GM18868 (cell line): ENCODE measurements at regions not wholly inside any gene's neighbourhood (a gene's known extent, or its start where the extent isn't known, plus 50 kb on each side); places are given as distances from the start of the nearest gene placed in this dataset.
"Not testable (repeated sequence)": the region's sequence is repeated elsewhere in the genome, so short reads cannot be mapped to it uniquely, and the experiment has no call there.

Experiments used
- ATAC-seq: cut with Tn5 transposase; IDR thresholded peaks from one replicate; pipeline ENCODE4 v1.9.1; 2021; ENCODE audit warnings: mild to moderate bottlenecking, moderate library complexity; ENCODE audit not compliant: unreplicated experiment

DNA sequence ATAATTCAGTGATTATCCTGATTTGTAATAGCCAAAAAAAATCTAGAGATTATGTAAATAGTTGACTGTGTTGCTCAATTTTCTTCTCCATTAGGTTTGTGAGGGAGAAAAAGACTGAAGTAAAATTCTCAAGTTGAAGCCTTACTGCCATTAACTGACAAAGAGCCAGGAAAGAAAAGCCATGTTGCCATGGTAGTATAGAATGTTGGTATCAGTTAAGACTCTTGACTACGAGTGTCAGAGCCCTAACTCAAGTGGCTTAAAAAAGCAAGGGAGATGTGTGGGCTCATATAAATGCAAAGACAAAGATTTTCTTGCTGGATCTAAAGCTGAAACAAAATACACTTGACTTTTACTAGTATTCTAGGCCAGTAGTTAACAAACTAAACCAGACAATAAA lies 571.7 kb downstream of the KCTD16 start:
- ATAC-seq = no peak

DNA sequence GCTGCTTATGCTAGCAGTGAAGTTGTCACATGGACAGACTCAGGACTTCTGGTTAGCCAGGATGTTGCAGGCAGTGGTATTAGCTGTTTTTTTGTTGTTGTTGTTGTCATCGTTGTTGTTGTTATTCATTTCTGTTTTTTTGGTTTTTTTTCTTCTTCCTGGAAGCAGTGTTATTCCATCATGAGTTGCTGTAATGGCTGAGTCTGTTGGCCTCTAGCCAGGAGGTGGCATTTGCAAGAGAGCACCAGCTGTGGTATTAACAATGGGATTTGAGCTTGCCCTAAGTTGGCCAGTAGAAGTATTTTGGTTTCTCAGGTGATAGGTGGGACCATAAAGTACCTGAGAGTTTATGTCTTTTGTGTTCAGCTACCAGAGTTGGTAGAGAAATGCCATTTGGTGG lies 561.1 kb downstream of the KCTD16 start:
- ATAC-seq = no peak

DNA sequence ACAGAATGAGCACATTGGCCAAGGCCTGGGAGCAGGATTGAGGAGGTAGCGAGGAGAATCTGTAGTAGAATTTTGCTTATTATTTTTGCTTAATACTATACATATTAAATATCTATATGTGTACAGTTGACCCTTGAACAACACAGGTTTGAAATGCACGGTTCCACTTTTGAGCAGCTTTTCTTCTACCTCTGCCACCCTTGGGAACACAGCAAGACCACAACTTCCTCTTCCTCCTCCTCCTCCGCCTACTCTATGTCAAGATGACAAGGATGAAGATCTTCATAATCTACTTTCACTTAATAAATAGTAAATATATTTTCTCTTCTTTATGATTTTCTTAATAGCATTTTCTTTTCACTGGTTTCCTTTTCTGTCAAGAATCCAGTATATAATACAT lies 541.4 kb downstream of the KCTD16 start:
- peak; percentile 95 for ATAC-seq

DNA sequence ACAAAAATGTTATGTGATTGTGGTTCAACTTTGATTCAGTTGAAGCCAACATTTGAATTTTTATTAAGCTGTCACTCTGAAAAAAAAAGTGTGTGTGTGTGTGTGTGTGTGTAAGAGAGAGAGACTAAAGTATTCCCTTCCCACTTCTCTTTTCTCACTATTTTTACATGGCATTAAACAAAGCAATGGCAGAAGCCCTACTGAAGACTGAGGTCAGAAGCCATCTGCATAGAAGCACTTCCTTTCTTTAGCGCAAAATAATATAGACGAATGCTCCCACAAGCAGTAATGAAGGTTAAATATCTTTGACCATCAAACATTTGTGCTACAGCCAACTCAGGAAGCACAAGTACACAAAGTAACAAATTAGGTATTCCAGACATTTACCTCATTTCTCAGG lies 540.5 kb downstream of the KCTD16 start:
- peak; percentile 21 for ATAC-seq

DNA sequence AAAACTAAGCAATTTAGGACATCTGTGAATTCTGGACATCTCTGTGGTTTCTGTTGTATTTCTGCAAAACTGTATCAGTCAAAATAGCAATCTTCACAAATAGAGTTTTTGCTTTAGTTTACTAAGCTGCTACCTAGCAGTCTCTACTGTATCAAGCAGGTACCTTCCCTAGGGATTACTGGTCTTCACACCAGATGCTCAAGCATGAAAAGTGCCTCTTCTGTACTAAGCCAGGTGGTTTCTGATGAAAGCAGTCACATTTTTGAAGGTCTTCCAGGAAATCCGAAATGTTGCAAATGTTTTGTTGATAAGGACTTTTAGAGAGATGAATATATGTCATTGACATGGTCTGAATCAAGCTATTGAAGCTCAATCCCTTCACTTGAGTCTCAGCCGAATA lies 540.0 kb downstream of the KCTD16 start:
- peak; percentile 36 for ATAC-seq

DNA sequence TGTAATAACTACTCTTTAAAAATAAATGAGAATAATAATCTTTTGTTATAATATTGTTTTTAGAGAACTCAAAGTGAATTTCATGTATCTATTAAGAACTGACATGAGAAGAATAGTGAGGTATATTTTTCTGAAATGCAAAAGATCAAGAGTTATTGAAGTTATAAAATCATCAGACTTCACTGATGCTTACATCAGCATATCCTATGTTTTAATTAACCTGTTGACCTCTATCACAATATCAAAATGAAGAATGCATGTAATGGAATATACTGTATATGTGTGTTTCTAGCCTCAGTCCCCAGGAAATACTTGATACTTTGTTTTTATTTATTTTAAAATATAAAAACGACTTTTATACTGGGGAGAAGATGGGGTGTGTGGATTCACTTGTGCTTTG lies 533.1 kb downstream of the KCTD16 start:
- no peak for ATAC-seq

DNA sequence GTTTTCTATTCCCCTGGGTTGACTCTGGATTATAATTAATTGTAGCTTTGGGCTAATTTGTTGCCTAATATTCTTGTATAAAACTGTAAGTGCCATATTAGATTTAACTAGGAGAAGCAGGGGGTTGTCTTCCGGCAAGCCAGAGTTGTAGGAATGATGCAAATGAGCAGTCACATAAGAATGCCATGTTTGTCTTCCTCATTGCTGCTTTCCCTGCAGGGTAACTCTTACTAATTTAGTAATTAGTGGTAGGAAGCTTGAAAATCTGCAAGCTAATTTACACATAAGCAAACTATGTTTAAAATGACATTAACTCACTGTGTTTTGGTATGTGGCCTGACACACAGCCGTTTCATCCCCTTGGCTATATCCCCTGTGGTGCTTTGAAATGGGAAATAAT lies 527.8 kb downstream of the KCTD16 start:
- ATAC-seq = no peak

DNA sequence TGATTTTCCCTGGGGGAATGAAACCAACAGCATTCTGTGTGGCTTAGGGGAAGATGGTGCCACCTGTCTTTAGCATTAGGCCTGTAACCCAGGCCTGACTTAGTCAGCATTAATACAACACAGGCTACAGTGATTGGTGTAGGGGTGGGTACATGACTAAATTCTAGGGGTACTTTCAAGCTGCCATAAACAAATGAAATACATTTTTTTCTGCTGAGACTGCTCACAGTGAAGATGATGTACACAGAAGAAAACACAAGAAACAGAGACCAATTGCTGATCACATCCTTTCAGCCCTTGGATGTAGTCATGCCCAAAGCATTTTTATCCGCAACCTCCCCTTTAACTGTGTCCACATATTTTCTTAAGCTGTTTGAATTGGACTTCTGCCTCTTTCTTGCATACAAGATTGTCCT lies 527.2 kb downstream of the KCTD16 start:
- no peak for ATAC-seq

DNA sequence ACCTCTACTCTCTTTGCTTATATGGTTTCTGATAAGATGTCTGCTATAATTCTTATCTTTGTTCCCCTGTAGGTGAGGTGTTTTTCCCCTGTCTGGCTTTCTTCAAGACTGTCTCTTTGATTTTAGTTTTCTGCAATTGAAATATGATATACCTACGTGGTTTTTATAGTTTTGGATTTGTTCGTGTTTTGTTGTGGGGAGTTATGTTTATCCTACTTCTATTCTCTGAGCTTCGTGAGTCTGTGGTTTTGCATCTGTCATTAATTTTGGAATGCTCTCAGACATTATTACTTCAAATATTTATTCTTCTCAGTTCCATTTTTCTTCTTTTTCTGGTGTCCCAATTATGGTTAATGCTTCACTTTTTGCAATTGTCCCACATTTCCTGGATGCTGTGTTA lies 521.3 kb downstream of the KCTD16 start:
- no peak for ATAC-seq

DNA sequence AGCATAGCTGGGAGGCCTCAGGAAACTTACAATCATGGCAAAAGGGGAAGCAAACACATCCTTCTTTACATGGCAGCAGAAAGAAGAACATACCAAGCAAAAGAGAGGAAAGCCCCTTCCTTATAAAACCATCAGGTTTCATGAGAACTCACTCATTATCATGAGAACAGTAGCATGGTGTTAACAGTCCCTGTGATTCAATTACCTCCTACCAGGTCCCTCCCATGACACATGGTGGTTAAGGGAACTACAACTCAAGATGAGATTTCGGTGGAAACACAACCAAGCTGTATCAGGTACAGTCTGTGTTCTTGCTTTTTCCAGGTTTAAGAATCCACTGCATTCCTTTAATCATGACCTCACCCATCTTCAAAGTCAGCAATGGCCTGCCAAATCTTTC lies 514.2 kb downstream of the KCTD16 start:
- no peak for ATAC-seq

DNA sequence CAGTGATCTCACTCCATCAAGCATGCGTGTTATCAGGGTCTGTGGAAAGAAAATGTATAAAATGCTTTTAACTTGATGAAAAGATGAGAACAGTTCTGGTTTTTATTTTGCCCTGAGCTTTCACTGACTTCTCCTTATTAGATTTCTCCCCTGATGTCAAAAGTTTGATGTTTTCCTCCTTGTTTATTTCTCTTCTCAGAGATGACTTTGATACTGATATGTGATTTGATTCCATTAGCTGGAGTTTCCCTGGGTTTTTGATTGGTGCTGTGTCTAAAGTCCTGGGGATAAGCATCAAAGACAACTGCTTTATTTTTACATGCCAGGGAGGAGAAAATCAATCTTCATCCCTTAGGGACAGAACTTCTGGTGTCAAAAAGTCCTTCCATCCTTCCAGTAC lies 510.0 kb downstream of the KCTD16 start:
- no peak for ATAC-seq

DNA sequence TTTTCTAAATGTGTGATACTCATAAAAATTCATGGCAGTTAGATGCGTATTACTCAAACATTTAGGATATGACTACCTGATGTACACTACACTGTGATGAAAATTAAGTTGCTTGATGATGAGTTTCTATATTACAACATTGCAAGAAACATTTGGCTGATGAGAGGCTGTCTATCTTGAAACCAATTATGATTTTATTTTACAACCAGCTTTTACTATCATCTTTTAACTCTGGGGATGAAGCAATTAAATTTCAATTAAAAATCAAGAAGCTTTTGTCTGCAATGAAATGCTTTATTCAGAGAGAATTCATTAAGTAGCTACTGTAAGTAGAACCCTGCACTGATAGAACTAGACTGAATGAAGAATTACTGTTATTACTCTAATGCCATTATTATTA lies 500.4 kb downstream of the KCTD16 start:
- ATAC-seq = no peak

DNA sequence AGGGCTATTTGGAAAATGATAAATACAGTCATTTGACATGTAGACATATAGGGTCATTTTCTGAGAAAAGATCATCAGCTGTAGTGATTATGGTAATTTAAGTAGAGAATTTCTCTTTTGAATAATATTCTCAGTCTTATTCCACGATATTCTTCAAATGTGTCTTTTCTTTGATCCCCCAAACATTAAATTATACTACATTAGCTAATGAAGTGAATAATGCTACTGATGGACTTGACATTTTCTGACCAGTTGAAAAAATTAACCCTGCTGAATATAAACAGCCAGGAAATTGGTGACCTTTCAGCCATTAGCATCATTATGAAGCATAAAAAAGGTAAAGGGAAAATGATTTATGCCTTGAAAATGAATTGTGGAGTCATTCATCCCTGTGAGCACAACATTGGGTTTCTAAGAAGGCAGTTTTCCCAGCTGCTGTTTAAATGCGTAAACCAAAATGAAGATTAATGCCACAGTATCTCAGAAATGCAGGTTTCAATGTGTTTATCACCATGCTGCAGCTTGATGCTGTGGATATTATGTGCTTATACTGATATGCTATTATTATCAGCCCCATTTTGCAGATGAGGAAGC lies 489.1 kb downstream of the KCTD16 start:
- ATAC-seq = no peak

DNA sequence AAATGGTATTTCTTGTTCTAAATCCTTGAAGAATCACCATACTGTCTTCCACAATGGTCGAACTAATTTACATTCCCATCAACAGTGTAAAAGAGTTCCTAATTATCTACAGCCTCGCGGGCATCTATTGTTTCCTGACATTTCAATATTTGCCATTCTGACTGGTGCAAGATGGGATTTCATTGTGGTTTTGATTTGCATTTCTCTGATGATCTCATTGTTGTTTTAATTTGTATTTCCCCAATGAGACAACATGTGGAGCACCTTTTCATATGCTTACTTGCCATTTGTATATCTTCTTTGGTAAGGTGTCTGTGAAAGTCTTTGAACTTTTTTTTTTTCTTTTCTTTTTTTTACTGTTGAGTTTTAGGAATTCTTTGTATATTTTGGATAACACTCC lies 473.6 kb downstream of the KCTD16 start:
- ATAC-seq = no peak

DNA sequence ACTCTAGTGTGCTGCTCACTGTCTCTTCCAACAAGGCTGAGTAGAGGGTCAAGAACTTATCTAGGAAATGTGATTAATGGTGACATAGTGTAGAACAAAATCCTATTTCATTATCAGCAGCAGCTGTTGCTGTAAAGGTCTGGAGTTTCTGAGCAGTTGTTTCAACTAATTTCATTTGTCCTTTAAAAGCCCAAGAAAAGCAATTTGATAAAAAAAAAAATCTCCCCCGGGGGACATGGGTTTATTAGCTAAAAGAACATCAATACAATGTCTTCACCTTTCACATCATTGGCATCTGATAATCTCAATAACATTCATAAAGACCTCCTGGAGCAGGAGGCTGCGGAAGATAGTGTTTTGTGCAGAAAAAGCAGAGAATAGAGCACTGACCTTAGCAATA lies 468.1 kb downstream of the KCTD16 start:
- ATAC-seq = no peak

DNA sequence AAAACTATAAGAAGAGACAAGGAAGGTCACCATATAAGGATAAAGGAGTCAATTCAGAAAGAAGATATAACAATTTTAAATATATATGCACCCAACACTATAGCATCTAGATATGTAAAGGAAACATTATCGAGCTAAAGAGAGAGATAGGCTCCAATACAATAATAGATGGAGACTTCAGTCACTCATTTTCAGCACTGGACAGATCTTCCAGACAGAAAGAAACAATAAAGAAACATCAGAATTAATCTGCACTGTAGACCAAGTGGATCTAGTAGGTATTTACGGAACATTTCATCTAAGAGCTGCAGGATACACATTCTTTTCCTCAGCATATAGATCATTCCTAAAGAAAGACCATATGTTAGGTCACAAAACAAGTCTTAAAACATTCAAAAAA lies 463.5 kb downstream of the KCTD16 start:
- no peak for ATAC-seq

DNA sequence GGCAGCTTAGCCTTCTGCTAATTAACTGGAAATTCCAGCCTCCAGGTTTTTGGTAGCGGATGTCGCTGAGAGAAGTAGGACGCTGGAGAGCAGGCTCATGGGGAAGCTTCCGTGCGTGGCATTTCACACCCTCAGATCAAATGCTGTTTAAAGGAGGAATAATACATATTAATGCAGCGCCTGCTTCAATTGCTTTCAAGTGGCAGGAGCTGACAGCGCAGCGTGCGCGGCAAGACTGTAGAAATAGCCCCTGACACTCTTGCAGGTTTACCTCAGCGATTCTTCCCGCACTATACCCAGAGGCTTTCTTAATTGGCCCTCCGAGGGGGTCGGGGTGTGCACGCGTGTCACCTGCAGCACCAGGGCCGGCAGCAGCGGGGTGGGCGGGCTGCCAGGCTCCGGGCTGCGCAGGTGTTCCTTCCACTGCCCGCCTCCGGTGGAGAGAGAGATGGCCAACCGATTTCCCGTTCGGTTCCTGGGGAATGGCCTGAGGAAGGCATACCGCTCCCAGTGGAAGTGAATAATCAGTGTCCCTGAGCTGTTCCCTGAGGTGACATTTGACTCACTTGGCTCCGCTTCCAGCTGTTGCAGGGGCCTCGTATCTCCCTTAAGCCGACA lies 427.9 kb downstream of the KCTD16 start:
- no peak for ATAC-seq

DNA sequence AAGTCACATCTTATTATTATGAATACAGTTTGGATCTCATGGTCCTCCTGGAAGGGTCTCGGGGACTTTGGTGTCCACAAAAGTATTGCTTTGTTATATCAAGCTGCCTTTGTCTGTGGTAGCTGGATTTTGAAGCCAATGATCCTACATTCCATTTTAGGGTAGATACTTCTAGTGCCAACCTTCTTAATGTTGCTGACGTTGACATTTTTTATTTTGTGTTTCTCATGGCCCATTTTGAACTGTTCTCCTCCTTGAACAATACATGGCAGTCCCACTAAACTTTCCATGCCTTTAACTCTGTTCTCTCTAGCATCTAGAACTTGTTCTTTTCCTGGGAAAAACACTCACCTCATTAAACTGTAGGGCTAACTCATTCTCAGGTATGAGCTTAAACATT lies 425.8 kb downstream of the KCTD16 start:
- no peak for ATAC-seq

DNA sequence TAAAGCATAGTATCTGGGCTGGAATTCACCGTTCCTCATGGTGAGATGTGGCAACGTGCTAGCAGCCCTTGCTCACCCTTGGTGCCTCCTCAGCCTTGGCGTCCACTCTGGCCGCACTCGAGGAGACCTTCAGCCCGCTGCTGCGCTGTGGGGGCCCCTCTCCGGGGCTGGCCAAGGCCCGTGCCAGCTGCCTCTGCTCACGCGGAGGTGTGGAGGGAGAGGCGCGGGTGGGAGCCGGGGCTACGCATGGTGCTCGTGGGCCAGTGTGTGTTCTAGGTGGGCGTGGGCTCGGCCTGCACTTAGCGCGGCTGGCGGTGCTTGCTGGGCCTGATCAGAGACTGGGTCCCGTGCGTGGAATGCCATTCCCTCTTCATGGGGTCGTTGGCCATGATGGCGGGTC lies 424.2 kb downstream of the KCTD16 start:
- no peak for ATAC-seq

DNA sequence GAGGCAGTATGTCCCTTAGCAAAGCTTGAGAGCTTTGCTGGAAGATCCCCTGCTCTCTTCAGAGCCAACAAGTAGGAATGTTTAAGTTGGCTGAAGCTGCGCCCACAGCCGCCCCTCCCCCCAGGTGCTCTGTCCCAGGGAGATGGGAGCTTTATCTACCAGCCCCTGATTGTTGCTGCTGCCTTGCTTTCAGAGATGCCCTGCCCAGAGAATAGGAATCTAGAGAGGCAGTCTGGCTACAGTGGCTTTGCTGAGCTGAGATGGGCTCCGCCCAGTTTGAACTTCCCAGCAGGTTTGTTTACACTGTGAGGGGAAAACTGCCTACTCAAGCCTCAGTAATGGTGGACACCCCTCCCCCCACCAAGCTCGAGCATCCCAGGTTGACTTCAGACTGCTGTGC lies 423.6 kb downstream of the KCTD16 start:
- not testable (repeated sequence) for ATAC-seq

DNA sequence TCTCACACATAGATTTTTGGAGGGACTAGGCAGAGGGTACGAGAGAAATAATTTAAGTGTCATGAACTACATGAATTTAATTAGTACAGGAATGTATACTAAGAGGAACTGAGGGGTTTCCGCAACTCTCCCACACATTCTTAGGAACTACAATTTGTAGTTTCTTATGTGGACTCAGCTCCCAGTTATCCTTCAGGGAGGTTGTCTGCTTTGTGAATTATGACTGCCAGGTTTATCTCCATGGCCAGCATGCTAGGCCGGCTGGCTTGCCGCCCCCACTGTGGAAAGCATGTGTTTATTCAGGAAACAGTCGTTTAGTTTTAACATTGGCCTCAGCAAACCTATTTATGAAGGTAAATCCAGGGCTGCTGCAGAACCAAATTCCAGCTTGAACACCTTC lies 415.0 kb downstream of the KCTD16 start:
- no peak for ATAC-seq

DNA sequence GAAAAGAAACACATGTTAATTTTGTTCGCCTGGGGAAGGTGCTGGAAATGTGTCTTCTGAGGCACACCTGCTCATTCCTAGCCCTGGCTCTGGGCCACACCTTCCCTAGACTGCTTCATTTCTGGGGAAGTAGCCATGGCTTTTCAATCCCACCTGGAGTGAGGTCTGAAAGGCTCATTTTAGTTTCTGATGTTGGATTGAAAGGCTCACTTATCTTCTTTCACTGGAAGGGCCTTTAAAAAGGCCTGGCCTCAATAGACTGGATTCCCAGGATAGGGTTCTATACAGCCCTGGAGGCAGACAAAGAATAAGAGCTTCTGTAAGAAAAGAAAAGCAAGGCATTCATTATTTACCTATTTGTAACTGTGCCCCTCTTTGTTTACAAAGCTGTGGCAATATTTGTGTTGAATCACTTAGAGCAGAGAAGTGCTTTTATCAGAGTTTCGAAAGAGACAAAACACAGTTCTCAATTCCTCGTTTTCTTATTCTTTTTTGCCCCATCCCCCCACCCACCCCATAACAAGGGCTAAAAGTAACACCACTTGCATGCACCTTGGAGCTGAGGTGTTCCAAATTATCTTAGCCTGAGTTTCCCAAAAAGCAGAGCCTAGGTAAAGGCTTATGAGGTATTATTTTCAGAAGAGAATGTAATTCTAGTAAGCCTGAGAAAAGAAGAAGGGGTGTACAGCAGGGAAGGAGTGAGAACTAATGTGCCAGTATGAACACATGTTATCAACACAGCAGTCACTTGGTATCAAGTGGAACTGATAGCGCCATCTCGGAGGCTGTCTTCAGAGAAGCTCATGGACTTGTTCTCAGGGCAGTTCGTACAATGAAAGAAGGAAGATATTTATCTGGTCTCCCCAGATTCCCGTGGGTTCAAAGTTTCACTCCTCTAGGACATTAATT lies 413.1 kb downstream of the KCTD16 start:
- ATAC-seq = peak; percentile 69
